Breast epithelium (tissue), 3 donors: ENCODE measurements at regions not wholly inside any gene's neighbourhood (a gene's known extent, or its start where the extent isn't known, plus 50 kb on each side); places are given as distances from the start of the nearest gene placed in this dataset.

ENCODE experiments used
- CTCF ChIP-seq, 3 donors: fragments of 450-650 bp; IDR thresholded peaks; one replicate each; pipeline ENCODE4 v1.5.1; 2016 to 2017; ENCODE audit warnings: antibody characterized with exemption in 3 of 3, mild to moderate bottlenecking in 3 of 3, moderate library complexity in 3 of 3
- POLR2AphosphoS5 ChIP-seq, 3 donors: sonication (generic); formaldehyde crosslinking; IDR thresholded peaks; one replicate each; pipeline ENCODE4 v1.6.1; 2017; ENCODE audit warnings: antibody characterized with exemption in 3 of 3

GRCh38 chr1:117685936-117686806, 80.3 kb downstream of the TENT5C start:
- no peak for TF ChIP-seq POLR2AphosphoS5 (IDR thresholded peaks at IDR 0.05)
- TF ChIP-seq CTCF (IDR thresholded peaks at IDR 0.05): no peak
